ENCODE measurements at regions not wholly inside any gene's neighbourhood (a gene's known extent, or its start where the extent isn't known, plus 50 kb on each side); places are given as distances from the start of the nearest gene placed in this dataset.

DNA sequence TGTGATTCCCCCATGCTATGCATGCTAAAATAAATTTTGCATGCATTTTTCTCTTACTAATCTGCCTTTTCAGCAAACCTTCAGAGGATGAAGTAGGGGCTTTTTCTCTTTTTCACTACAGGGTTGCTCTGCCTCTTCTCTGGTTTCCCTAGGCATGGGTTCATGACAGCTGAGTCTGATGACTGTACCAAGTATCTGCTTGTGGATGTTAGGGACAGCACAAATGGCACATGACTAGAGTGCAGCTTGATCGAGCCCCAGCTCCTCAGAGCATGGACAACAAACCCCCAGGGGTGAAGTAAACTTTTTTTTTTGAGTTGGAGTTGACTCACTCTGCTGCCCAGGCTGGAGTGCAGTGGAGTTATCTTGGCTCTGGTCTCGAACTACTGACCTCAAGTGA is 57.1 kb upstream of the GCM1 start:
- TF ChIP-seq, protein P1, sequence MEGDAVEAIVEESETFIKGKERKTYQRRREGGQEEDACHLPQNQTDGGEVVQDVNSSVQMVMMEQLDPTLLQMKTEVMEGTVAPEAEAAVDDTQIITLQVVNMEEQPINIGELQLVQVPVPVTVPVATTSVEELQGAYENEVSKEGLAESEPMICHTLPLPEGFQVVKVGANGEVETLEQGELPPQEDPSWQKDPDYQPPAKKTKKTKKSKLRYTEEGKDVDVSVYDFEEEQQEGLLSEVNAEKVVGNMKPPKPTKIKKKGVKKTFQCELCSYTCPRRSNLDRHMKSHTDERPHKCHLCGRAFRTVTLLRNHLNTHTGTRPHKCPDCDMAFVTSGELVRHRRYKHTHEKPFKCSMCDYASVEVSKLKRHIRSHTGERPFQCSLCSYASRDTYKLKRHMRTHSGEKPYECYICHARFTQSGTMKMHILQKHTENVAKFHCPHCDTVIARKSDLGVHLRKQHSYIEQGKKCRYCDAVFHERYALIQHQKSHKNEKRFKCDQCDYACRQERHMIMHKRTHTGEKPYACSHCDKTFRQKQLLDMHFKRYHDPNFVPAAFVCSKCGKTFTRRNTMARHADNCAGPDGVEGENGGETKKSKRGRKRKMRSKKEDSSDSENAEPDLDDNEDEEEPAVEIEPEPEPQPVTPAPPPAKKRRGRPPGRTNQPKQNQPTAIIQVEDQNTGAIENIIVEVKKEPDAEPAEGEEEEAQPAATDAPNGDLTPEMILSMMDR (IDR thresholded peaks at IDR 0.05): no peak
- no peak for TF ChIP-seq POLR2A (IDR thresholded peaks at IDR 0.05)
